SU-DHL-6 (cell line): ENCODE measurements at regions not wholly inside any gene's neighbourhood (a gene's known extent, or its start where the extent isn't known, plus 50 kb on each side); places are given as distances from the start of the nearest gene placed in this dataset.

Experiments
- EZH2phosphoT487 ChIP-seq: fragments of 200-600 bp; sonication (generic), shearing (Covaris generic); conservative IDR thresholded peaks from 2 replicates; pipeline ENCODE4 v1.6.1; 2018; ENCODE audit warnings: mild to moderate bottlenecking, antibody characterized with exemption, low read length, moderate library complexity, mixed read lengths
- TF ChIP-seq, protein P1 (sequence below): fragments of 200-600 bp; sonication (generic); IDR thresholded peaks from one replicate; pipeline ENCODE4 v1.5.1; 2017; ENCODE audit warnings: antibody characterized with exemption, mild to moderate bottlenecking, low read length, moderate library complexity; ENCODE audit not compliant: insufficient read depth, poor library complexity, severe bottlenecking

DNA sequence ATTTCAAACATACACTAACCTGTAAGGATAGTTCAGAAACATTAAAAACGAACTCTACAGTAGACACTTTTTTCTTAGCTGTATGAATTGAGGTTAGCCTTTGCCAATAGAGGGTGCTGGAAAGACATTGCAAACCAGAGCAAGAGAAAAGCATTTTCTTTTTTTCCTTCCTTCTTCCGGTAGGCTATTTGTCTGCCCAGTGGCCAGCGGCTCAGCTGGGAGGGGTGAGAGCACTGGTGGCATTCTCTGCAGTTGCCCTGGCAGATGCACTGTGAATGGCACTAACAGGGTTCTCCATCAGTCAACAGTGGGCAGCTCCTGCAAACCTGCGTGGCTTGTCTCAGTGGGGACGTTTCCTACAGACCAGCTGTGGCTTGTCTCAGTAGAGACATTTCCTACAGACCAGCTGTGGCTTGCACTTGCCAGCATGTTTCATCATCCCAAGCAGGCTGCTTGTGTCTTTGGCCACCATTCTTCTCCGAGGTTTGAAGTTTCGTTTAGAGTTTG lies 984.5 kb upstream of the CDH18 start:
- TF ChIP-seq, protein P1, sequence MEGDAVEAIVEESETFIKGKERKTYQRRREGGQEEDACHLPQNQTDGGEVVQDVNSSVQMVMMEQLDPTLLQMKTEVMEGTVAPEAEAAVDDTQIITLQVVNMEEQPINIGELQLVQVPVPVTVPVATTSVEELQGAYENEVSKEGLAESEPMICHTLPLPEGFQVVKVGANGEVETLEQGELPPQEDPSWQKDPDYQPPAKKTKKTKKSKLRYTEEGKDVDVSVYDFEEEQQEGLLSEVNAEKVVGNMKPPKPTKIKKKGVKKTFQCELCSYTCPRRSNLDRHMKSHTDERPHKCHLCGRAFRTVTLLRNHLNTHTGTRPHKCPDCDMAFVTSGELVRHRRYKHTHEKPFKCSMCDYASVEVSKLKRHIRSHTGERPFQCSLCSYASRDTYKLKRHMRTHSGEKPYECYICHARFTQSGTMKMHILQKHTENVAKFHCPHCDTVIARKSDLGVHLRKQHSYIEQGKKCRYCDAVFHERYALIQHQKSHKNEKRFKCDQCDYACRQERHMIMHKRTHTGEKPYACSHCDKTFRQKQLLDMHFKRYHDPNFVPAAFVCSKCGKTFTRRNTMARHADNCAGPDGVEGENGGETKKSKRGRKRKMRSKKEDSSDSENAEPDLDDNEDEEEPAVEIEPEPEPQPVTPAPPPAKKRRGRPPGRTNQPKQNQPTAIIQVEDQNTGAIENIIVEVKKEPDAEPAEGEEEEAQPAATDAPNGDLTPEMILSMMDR = peak; percentile 53
- no peak for TF ChIP-seq EZH2phosphoT487
